ENCODE measurements at regions not wholly inside any gene's neighbourhood (a gene's known extent, or its start where the extent isn't known, plus 50 kb on each side); places are given as distances from the start of the nearest gene placed in this dataset.

- no peak for DNase-seq (ENCODE audit: low spot score)
These were observed 842.8 kb downstream of the SI start for GRCh38 chr3:164235289-164236028.

- DNase-seq (ENCODE audit: low spot score): no peak
These were observed 844.3 kb downstream of the SI start for GRCh38 chr3:164233951-164234350.

- no peak for DNase-seq (ENCODE audit: low spot score)
These were observed 846.6 kb downstream of the SI start for GRCh38 chr3:164231718-164232117.

GRCh38 chr3:164230385-164231094 is 847.8 kb downstream of the SI start:
- DNase-seq (ENCODE audit: low spot score): no peak

GRCh38 chr3:164224126-164224525 is 854.2 kb downstream of the SI start:
- no peak for DNase-seq (ENCODE audit: low spot score)

GRCh38 chr3:164222197-164222596 is 856.1 kb downstream of the SI start:
- DNase-seq (ENCODE audit: low spot score): no peak

- no peak for DNase-seq (ENCODE audit: low spot score)
These were observed 857.0 kb downstream of the SI start for GRCh38 chr3:164221297-164221696.

GRCh38 chr3:164209363-164209762 is 868.9 kb downstream of the SI start:
- DNase-seq (ENCODE audit: low spot score): no peak

- no peak for DNase-seq (ENCODE audit: low spot score)
These were observed 869.5 kb downstream of the SI start for GRCh38 chr3:164208821-164209220.

- DNase-seq (ENCODE audit: low spot score): no peak
These were observed 870.2 kb downstream of the SI start for GRCh38 chr3:164208048-164208447.

GRCh38 chr3:164200053-164200823 is 878.1 kb downstream of the SI start:
- DNase-seq (ENCODE audit: low spot score): no peak

- DNase-seq (ENCODE audit: low spot score): no peak
These were observed 881.8 kb downstream of the SI start for GRCh38 chr3:164196477-164196876.

GRCh38 chr3:164194842-164195241 is 883.5 kb downstream of the SI start:
- no peak for DNase-seq (ENCODE audit: low spot score)

- DNase-seq (ENCODE audit: low spot score): no peak
These were observed 885.3 kb downstream of the SI start for GRCh38 chr3:164192974-164193373.

GRCh38 chr3:164190566-164190965 is 887.7 kb downstream of the SI start:
- DNase-seq (ENCODE audit: low spot score): no peak

GRCh38 chr3:164186095-164186494 is 892.2 kb downstream of the SI start:
- no peak for DNase-seq (ENCODE audit: low spot score)

- DNase-seq (ENCODE audit: low spot score): no peak
These were observed 899.1 kb downstream of the SI start for GRCh38 chr3:164179110-164179774.

- DNase-seq (ENCODE audit: low spot score): no peak
These were observed 904.2 kb downstream of the SI start for GRCh38 chr3:164174059-164174458.

- DNase-seq (ENCODE audit: low spot score): no peak
These were observed 922.9 kb downstream of the SI start for GRCh38 chr3:164155400-164155799.

- no peak for DNase-seq (ENCODE audit: low spot score)
These were observed 933.5 kb downstream of the SI start for GRCh38 chr3:164144824-164145223.

GRCh38 chr3:164132878-164133277 is 945.4 kb downstream of the SI start:
- DNase-seq (ENCODE audit: low spot score): no peak
